WTC11 (cell line): ENCODE measurements at regions not wholly inside any gene's neighbourhood (a gene's known extent, or its start where the extent isn't known, plus 50 kb on each side); places are given as distances from the start of the nearest gene placed in this dataset.

Source experiments
- ERG ChIP-seq: fragments of 250-450 bp; sonication (Bioruptor Pico); IDR thresholded peaks from 2 replicates; pipeline ENCODE4 v1.8.0; 2021; ENCODE audit warnings: mild to moderate bottlenecking
- FOXK1 ChIP-seq: sonication (generic); formaldehyde crosslinking; IDR thresholded peaks from 2 replicates; pipeline ENCODE4 v1.8.0; 2022; ENCODE audit warnings: mild to moderate bottlenecking, moderate library complexity, missing genetic modification reagents
- NFYB ChIP-seq: sonication (generic); formaldehyde crosslinking; conservative IDR thresholded peaks from 2 replicates; pipeline ENCODE4 v1.8.0; 2022; ENCODE audit warnings: low read depth, missing genetic modification reagents
- SP1 ChIP-seq: sonication (generic); formaldehyde crosslinking; conservative IDR thresholded peaks from 2 replicates; pipeline ENCODE4 v1.8.1; 2022; ENCODE audit warnings: missing genetic modification reagents
- TCF7 ChIP-seq: sonication (generic); formaldehyde crosslinking; IDR thresholded peaks from 2 replicates; pipeline ENCODE4 v1.8.0; 2022; ENCODE audit warnings: mild to moderate bottlenecking, low read depth, missing genetic modification reagents, moderate library complexity
- ZNF121 ChIP-seq: sonication (generic); formaldehyde crosslinking; IDR thresholded peaks from 2 replicates; pipeline ENCODE4 v1.8.0; 2023; ENCODE audit warnings: missing genetic modification reagents
- TF ChIP-seq, protein P1 (sequence below): fragments of 200-600 bp; IDR thresholded peaks from 2 replicates; pipeline ENCODE4 v1.8.0; 2022; ENCODE audit warnings: antibody characterized with exemption

DNA sequence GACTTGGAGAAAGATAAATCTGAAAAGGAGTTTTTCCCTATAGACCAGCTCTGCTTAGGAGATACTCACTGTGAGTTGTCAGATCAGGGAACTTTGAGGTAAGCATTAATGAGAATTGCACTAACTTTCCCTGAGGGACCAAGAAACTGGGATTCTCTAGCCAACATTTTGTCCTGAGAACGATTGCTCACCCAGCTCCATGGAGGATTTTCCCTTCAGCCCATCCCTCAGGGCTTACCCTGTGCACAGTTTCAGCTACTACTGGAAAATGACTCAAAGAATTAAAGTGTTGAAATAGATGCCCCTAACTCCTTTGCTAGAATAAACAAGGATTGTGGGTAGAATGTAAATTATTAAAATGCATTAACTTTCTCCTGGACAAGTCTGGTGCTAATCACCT, 237.2 kb upstream of the IL12B start:
- TF ChIP-seq, protein P1, sequence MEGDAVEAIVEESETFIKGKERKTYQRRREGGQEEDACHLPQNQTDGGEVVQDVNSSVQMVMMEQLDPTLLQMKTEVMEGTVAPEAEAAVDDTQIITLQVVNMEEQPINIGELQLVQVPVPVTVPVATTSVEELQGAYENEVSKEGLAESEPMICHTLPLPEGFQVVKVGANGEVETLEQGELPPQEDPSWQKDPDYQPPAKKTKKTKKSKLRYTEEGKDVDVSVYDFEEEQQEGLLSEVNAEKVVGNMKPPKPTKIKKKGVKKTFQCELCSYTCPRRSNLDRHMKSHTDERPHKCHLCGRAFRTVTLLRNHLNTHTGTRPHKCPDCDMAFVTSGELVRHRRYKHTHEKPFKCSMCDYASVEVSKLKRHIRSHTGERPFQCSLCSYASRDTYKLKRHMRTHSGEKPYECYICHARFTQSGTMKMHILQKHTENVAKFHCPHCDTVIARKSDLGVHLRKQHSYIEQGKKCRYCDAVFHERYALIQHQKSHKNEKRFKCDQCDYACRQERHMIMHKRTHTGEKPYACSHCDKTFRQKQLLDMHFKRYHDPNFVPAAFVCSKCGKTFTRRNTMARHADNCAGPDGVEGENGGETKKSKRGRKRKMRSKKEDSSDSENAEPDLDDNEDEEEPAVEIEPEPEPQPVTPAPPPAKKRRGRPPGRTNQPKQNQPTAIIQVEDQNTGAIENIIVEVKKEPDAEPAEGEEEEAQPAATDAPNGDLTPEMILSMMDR: no peak
- TF ChIP-seq FOXK1: no peak
- no peak for TF ChIP-seq ZNF121
- TF ChIP-seq SP1 (CRISPR knock-in tag): no peak
- no peak for TF ChIP-seq ERG (CRISPR knock-in tag)
- no peak for TF ChIP-seq NFYB (CRISPR knock-in tag)
- no peak for TF ChIP-seq TCF7 (CRISPR knock-in tag)
